ENCODE measurements at regions not wholly inside any gene's neighbourhood (a gene's known extent, or its start where the extent isn't known, plus 50 kb on each side); places are given as distances from the start of the nearest gene placed in this dataset.

- H3K27ac ChIP-seq = no peak overlapping the region
- no peak for TF ChIP-seq CTCF (IDR thresholded peaks at IDR 0.05)
- TF ChIP-seq EP300 (IDR thresholded peaks at IDR 0.05) = no peak
- no peaks in the 10 kb centered on the region for H3K36me3 ChIP-seq
- H3K27me3 ChIP-seq = no peaks in the 10 kb centered on the region
- H3K4me1 ChIP-seq = no peaks in the 10 kb centered on the region
- WGBS, 2 donors = 91 to 94% methylated on average over 2 of the region's 2 CpGs
- H3K4me3 ChIP-seq = no peak overlapping the region
- DNase-seq (ENCODE audit: low spot score in 2 of 2) = no peak
- no peaks in the 10 kb centered on the region for H3K9me3 ChIP-seq
Observed at GRCh38 chr3:5319454-5319853, 131.9 kb downstream of the EDEM1 start.

- DNase-seq (ENCODE audit: low spot score in 2 of 2) = no peak
- no peaks in the 10 kb centered on the region for H3K27me3 ChIP-seq
- no peaks in the 10 kb centered on the region for H3K9me3 ChIP-seq
- no peaks in the 10 kb centered on the region for H3K4me1 ChIP-seq
- TF ChIP-seq EP300 (IDR thresholded peaks at IDR 0.05) (no peak), POLR2A (IDR thresholded peaks at IDR 0.05) (no peak), CTCF (IDR thresholded peaks at IDR 0.05) (no peak)
- no peaks in the 10 kb centered on the region for H3K36me3 ChIP-seq
- H3K27ac ChIP-seq = no peak overlapping the region
- H3K4me3 ChIP-seq = no peak overlapping the region
Observed at GRCh38 chr3:5321666-5322340, 134.3 kb downstream of the EDEM1 start.

- TF ChIP-seq POLR2A (IDR thresholded peaks at IDR 0.05) = no peak
- TF ChIP-seq EP300 (IDR thresholded peaks at IDR 0.05) = no peak
- TF ChIP-seq CTCF (IDR thresholded peaks at IDR 0.05) = no peak
- H3K9me3 ChIP-seq = no peaks in the 10 kb centered on the region
- H3K36me3 ChIP-seq = no peaks in the 10 kb centered on the region
- H3K4me3 ChIP-seq = no peak overlapping the region
- no peaks in the 10 kb centered on the region for H3K4me1 ChIP-seq
- 55 to 66% methylated on average over 4 of the region's 4 CpGs for WGBS, 2 donors
- H3K27ac ChIP-seq = no peak overlapping the region
- DNase-seq (ENCODE audit: low spot score in 2 of 2) = no peak
- no peaks in the 10 kb centered on the region for H3K27me3 ChIP-seq
Observed at GRCh38 chr3:5324780-5325179, 137.3 kb downstream of the EDEM1 start.

GRCh38 chr3:5330152-5330810, 142.8 kb downstream of the EDEM1 start:
- Histone ChIP-seq H3K36me3 (no peaks in the 10 kb centered on the region), H3K27ac (no peak overlapping the region), H3K4me1 (no peaks in the 10 kb centered on the region), H3K9me3 (no peaks in the 10 kb centered on the region), H3K4me3 (no peak overlapping the region), H3K27me3 (no peaks in the 10 kb centered on the region)
- 64 to 81% methylated on average over 9 of the region's 9 CpGs for WGBS, 2 donors
- TF ChIP-seq POLR2A (IDR thresholded peaks at IDR 0.05) (no peak), CTCF (IDR thresholded peaks at IDR 0.05) (no peak), EP300 (IDR thresholded peaks at IDR 0.05) (no peak)
- DNase-seq (ENCODE audit: low spot score in 2 of 2) = no peak

- TF ChIP-seq CTCF (IDR thresholded peaks at IDR 0.05) (no peak), EP300 (IDR thresholded peaks at IDR 0.05) (no peak), POLR2A (IDR thresholded peaks at IDR 0.05) (no peak)
- H3K4me1 ChIP-seq = no peaks in the 10 kb centered on the region
- no peaks in the 10 kb centered on the region for H3K27me3 ChIP-seq
- H3K4me3 ChIP-seq = no peak overlapping the region
- no peaks in the 10 kb centered on the region for H3K9me3 ChIP-seq
- H3K27ac ChIP-seq = no peak overlapping the region
- no peaks in the 10 kb centered on the region for H3K36me3 ChIP-seq
- DNase-seq (ENCODE audit: low spot score in 2 of 2) = no peak
- WGBS, 2 donors = 85 to 87% methylated on average over 3 of the region's 3 CpGs
Observed at GRCh38 chr3:5331567-5332269, 144.2 kb downstream of the EDEM1 start.
